ENCODE measurements at regions not wholly inside any gene's neighbourhood (a gene's known extent, or its start where the extent isn't known, plus 50 kb on each side); places are given as distances from the start of the nearest gene placed in this dataset.

DNA sequence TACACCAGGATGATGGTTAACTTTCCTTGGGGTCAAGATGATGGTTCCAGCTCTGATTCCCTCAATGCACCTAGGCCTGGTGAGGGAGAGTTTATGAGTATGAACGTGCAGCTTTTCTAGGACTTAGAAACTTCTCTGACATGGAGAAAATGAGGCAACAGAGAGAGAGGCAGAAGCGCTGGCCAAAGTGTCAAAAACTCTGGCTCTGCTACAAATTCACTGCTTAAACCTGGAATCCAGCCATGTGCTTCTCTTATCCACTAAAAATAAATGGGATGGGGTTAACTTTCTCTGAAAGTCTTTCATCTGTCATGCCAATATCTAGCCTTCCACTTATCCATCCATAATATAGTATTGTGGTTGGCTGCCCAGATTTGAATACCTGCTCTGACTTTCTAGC lies 568.7 kb downstream of the MED13L start:
- Histone ChIP-seq H3K4me3 (no peak overlapping the region), H3K4me1 (ENCODE audit: low read depth) (no peaks in the 10 kb centered on the region), H3K9me3 (ENCODE audit: low read depth) (no peaks in the 10 kb centered on the region), H3K27me3 (peaks cover 14% of the 10 kb centered on the region), H3K36me3 (no peaks in the 10 kb centered on the region), H3K27ac (no peak overlapping the region)
- DNase-seq (ENCODE audit: low read depth in 1 of 2, low spot score in 1 of 2) = peak in 1 of 2 donors; percentile 33
- TF ChIP-seq, protein P1, sequence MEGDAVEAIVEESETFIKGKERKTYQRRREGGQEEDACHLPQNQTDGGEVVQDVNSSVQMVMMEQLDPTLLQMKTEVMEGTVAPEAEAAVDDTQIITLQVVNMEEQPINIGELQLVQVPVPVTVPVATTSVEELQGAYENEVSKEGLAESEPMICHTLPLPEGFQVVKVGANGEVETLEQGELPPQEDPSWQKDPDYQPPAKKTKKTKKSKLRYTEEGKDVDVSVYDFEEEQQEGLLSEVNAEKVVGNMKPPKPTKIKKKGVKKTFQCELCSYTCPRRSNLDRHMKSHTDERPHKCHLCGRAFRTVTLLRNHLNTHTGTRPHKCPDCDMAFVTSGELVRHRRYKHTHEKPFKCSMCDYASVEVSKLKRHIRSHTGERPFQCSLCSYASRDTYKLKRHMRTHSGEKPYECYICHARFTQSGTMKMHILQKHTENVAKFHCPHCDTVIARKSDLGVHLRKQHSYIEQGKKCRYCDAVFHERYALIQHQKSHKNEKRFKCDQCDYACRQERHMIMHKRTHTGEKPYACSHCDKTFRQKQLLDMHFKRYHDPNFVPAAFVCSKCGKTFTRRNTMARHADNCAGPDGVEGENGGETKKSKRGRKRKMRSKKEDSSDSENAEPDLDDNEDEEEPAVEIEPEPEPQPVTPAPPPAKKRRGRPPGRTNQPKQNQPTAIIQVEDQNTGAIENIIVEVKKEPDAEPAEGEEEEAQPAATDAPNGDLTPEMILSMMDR (IDR thresholded peaks at IDR 0.05; ENCODE audit: low read depth, low read length) = no peak

DNA sequence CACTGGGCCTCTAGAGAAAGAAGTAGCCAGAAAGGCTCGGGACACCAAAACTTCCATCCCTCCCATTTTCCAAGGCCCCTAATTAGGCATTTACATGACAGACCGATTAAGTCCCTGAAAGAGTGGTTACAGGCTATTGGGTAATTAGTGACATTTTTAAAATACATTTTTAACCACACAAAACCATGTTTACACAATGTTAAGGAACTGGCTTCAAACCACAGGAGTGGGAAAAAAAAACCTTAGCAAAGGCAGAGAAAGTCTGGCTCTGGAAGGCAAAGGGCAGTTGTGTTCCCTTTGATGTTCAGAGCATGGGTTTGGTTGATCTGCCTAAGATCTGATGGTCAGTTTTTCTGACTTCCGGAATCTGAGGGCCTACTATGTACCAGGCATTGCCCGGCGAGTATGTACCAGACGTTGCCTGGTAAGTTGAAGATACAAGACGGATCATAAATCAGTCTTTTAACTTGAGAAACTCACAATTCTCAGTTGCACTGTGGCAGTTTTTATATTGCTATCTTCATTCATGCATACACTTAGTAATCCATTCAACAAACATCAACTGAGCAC lies 576.5 kb downstream of the MED13L start:
- no peak overlapping the region for H3K27ac ChIP-seq

DNA sequence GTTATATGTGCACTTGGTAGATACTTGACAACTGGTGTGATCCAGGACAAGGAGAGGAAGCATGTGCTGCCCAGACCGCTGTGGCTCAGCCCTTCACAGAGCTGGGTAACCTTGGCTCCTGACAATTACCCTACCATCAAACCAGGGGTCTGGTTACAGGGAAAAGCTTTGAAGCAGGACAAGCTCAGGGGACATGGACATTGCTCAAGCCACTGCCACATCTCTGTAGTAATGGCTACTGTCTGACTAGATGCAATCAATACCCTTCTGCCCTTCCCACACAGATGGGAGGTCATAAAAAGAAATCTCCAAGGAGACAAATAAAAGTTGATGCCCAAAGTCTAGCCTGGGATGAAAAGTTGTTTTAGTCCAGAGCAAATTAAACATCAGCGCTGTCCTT lies 577.4 kb downstream of the MED13L start:
- Histone ChIP-seq H3K27ac (no peak overlapping the region), H3K4me1 (ENCODE audit: low read depth) (no peaks in the 10 kb centered on the region), H3K36me3 (no peaks in the 10 kb centered on the region), H3K27me3 (no peaks in the 10 kb centered on the region), H3K4me3 (no peak overlapping the region), H3K9me3 (ENCODE audit: low read depth) (no peaks in the 10 kb centered on the region)
- TF ChIP-seq, protein P1 (IDR thresholded peaks at IDR 0.05; ENCODE audit: low read depth, low read length) = no peak
- no peak for DNase-seq (ENCODE audit: low read depth in 1 of 2, low spot score in 1 of 2)

More for the DNA sequence above, 576.5 kb downstream of the MED13L start:
- TF ChIP-seq, protein P1 (IDR thresholded peaks at IDR 0.05; ENCODE audit: low read depth, low read length) = no peak
- no peak overlapping the region for H3K4me3 ChIP-seq
- H3K27me3 ChIP-seq = no peaks in the 10 kb centered on the region
- DNase-seq (ENCODE audit: low read depth in 1 of 2, low spot score in 1 of 2) = no peak
- no peaks in the 10 kb centered on the region for H3K9me3 ChIP-seq (ENCODE audit: low read depth)
- H3K4me1 ChIP-seq (ENCODE audit: low read depth) = no peaks in the 10 kb centered on the region
- H3K36me3 ChIP-seq = no peaks in the 10 kb centered on the region

DNA sequence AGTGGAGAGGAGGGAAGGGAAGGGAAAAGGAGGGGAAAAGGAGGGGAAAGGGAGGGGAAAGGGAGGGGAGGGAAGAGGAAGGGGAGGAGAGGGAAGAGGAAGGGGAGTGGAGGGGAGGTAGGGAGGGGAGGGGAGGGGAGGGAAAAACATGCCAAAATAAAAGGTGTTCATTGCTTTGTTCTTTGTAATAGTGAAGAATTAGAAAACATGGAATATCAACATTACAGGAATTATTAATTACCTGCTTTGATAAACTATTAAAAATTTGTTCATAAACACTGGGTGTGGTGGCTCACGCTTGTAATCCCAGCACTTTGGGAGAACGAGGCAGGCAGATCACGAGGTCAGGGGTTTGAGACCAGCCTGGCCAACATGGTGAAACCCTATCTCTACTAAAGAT lies 579.2 kb downstream of the MED13L start:
- Histone ChIP-seq H3K4me3 (no peak overlapping the region), H3K27ac (no peak overlapping the region), H3K4me1 (ENCODE audit: low read depth) (no peaks in the 10 kb centered on the region), H3K36me3 (no peaks in the 10 kb centered on the region), H3K9me3 (ENCODE audit: low read depth) (no peaks in the 10 kb centered on the region), H3K27me3 (no peaks in the 10 kb centered on the region)
- TF ChIP-seq, protein P1 (IDR thresholded peaks at IDR 0.05; ENCODE audit: low read depth, low read length) = no peak
- DNase-seq (ENCODE audit: low read depth in 1 of 2, low spot score in 1 of 2) = no peak

DNA sequence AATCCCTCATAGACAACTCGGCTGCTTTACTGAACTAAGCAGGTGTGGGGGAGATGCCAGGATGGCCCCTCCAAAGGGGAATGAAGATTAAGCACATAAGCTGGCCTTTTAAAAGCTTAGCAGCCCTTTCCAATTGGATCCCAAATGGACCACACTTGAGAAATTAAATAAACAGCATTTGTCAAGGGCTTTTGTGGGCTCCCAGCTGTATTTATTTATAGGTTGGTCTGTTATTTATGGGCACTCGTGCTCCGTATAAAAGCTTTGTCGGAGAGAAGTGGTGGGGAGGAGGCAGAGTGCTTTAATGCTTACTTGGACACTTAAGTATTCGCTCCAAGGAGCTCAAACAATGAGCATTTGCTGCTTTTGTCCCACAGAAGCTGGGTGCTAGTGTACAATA lies 580.2 kb downstream of the MED13L start:
- Histone ChIP-seq H3K36me3 (no peaks in the 10 kb centered on the region), H3K27me3 (no peaks in the 10 kb centered on the region)

More for the DNA sequence above, 580.2 kb downstream of the MED13L start:
- no peaks in the 10 kb centered on the region for H3K9me3 ChIP-seq (ENCODE audit: low read depth)
- H3K27ac ChIP-seq = no peak overlapping the region
- no peaks in the 10 kb centered on the region for H3K4me1 ChIP-seq (ENCODE audit: low read depth)
- TF ChIP-seq, protein P1 (IDR thresholded peaks at IDR 0.05; ENCODE audit: low read depth, low read length) = no peak
- no peak for DNase-seq (ENCODE audit: low read depth in 1 of 2, low spot score in 1 of 2)
- no peak overlapping the region for H3K4me3 ChIP-seq
